ENCODE measurements at regions not wholly inside any gene's neighbourhood (a gene's known extent, or its start where the extent isn't known, plus 50 kb on each side); places are given as distances from the start of the nearest gene placed in this dataset.

- Mint-ChIP-seq H3K4me3 (no peak overlapping the region), H3K4me1 (no peaks in the 10 kb centered on the region), H3K36me3 (ENCODE audit: low read depth) (no peaks in the 10 kb centered on the region), H3K9me3 (no peaks in the 10 kb centered on the region), H3K27me3 (ENCODE audit: low read depth, poor library complexity) (peaks cover 3% of the 10 kb centered on the region), H3K27ac (no peak overlapping the region)
- no peak for DNase-seq
- TF ChIP-seq CTCF (IDR thresholded peaks at IDR 0.05) = no peak
These were observed 167.8 kb upstream of the TUT7 start for GRCh38 chr9:86521977-86522376.

- Mint-ChIP-seq H3K4me1 (no peaks in the 10 kb centered on the region), H3K36me3 (ENCODE audit: low read depth) (no peaks in the 10 kb centered on the region), H3K27ac (no peak overlapping the region), H3K27me3 (ENCODE audit: low read depth, poor library complexity) (peaks cover 3% of the 10 kb centered on the region), H3K4me3 (no peak overlapping the region), H3K9me3 (no peaks in the 10 kb centered on the region)
- DNase-seq = no peak
- no peak for TF ChIP-seq CTCF (IDR thresholded peaks at IDR 0.05)
These were observed 167.1 kb upstream of the TUT7 start for GRCh38 chr9:86521322-86521721.

DNA sequence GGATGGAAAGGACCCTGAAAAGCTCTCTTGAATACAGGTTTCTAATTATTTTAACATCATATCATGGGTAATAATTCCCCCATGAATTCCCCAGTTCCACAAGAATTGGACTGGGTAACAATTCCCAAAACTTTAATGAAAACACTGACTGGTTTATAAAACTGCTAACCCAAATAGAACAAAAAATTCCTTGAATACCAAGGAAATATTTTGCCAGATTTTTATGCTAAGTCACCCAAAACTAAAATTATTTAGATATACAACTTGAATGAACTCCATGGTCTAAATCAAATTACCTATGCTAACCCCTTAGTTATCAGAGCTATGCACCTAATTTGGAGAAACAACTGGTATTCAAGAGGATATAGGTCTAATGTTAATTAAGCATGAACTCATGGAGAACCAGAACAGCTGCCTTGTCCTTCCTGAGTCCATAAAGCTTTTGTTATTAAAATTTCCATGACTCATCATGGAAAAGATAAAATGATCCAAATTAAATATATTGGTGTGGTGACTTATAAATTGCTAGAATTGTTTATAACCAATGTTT lies 164.9 kb upstream of the TUT7 start:
- H3K4me1 Mint-ChIP-seq = peaks cover 6% of the 10 kb centered on the region
- no peaks in the 10 kb centered on the region for H3K27me3 Mint-ChIP-seq (ENCODE audit: low read depth, poor library complexity)
- H3K4me3 Mint-ChIP-seq = no peak overlapping the region
- DNase-seq = no peak
- no peaks in the 10 kb centered on the region for H3K9me3 Mint-ChIP-seq
- no peak for TF ChIP-seq CTCF (IDR thresholded peaks at IDR 0.05)
- H3K27ac Mint-ChIP-seq = no peak overlapping the region
- H3K36me3 Mint-ChIP-seq (ENCODE audit: low read depth) = no peaks in the 10 kb centered on the region

GRCh38 chr9:86517475-86517874 lies 163.3 kb upstream of the TUT7 start:
- Mint-ChIP-seq H3K27ac (no peak overlapping the region), H3K36me3 (ENCODE audit: low read depth) (no peaks in the 10 kb centered on the region), H3K4me3 (no peak overlapping the region), H3K27me3 (ENCODE audit: low read depth, poor library complexity) (no peaks in the 10 kb centered on the region), H3K4me1 (peaks cover 16% of the 10 kb centered on the region), H3K9me3 (no peaks in the 10 kb centered on the region)
- no peak for DNase-seq
- no peak for TF ChIP-seq CTCF (IDR thresholded peaks at IDR 0.05)

DNA sequence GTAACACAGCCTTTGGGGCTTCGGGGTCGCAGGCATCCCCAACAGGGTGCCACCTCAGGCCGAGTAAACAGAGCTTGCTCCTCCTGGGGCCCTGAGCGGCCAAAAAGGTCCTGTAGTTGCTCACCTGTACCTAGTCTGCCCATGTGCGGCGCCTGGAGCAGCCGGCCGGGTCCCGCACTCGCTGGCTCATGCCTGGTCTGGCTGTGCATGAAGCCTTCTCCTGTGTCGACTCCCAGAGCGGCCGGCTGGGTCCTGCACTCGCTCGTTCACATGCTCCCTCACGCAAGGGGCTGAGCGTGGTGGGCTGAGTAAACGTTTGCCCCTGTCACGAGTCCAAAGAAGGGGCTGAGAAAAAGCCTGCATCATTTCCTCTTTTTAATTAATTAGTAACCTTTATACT lies 162.4 kb upstream of the TUT7 start:
- DNase-seq = peak; percentile 6
- H3K27me3 Mint-ChIP-seq (ENCODE audit: low read depth, poor library complexity) = peaks cover 3% of the 10 kb centered on the region
- H3K4me3 Mint-ChIP-seq = no peak overlapping the region
- no peaks in the 10 kb centered on the region for H3K36me3 Mint-ChIP-seq (ENCODE audit: low read depth)
- H3K9me3 Mint-ChIP-seq = no peaks in the 10 kb centered on the region
- H3K4me1 Mint-ChIP-seq = peaks cover 18% of the 10 kb centered on the region
- no peak overlapping the region for H3K27ac Mint-ChIP-seq
- no peak for TF ChIP-seq CTCF (IDR thresholded peaks at IDR 0.05)

- Mint-ChIP-seq H3K9me3 (no peaks in the 10 kb centered on the region), H3K4me1 (peaks cover 23% of the 10 kb centered on the region), H3K27me3 (ENCODE audit: low read depth, poor library complexity) (peaks cover 3% of the 10 kb centered on the region), H3K4me3 (no peak overlapping the region), H3K27ac (no peak overlapping the region), H3K36me3 (ENCODE audit: low read depth) (no peaks in the 10 kb centered on the region)
- no peak for TF ChIP-seq CTCF (IDR thresholded peaks at IDR 0.05)
- DNase-seq = no peak
These were observed 161.0 kb upstream of the TUT7 start for GRCh38 chr9:86515221-86515620.

Data from nephron progenitor cell (in vitro differentiated cells).